Stimulated activated CD4-positive, alpha-beta T cell treated with anti-CD3 and anti-CD28 coated beads, TNF-alpha, amount 100 ng/mL, for 24 hours (primary cell): ENCODE measurements at regions not wholly inside any gene's neighbourhood (a gene's known extent, or its start where the extent isn't known, plus 50 kb on each side); places are given as distances from the start of the nearest gene placed in this dataset.
"Not testable (repeated sequence)": the region's sequence is repeated elsewhere in the genome, so short reads cannot be mapped to it uniquely, and the experiment has no call there.

Source experiments
- DNase-seq, 3 experiments: peaks; one replicate each; pipeline ENCODE4 v3.0.0-alpha.2; 2020; ENCODE audit warnings: low read depth in 3 of 3

GRCh38 chr1:198970916-198971315 lies 332.1 kb downstream of the PTPRC start:
- DNase-seq, result no peak

GRCh38 chr1:198977909-198978308 lies 339.1 kb downstream of the PTPRC start:
- no peak for DNase-seq

GRCh38 chr1:198978523-198978922 lies 339.7 kb downstream of the PTPRC start:
- DNase-seq, result no peak

DNA sequence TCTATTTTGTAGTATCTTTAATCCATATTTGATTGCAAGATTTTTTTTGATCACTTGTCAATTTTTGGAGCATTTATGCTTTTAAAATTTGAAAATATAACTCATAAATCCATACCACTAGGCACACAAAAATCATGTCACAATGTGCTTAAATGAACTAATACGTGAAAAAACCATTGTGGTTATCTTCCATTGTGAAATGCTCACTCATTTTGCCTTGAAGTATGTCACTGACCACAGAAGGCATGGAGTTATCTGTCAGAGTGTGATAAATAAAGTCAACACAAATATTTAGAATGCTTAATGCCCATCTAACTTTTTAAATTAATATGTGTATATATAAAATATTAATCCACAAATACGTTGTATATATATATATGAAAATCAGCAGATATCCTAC lies 347.2 kb downstream of the PTPRC start:
- no peak for DNase-seq

GRCh38 chr1:198986442-198986841 lies 347.6 kb downstream of the PTPRC start:
- DNase-seq, result no peak

DNA sequence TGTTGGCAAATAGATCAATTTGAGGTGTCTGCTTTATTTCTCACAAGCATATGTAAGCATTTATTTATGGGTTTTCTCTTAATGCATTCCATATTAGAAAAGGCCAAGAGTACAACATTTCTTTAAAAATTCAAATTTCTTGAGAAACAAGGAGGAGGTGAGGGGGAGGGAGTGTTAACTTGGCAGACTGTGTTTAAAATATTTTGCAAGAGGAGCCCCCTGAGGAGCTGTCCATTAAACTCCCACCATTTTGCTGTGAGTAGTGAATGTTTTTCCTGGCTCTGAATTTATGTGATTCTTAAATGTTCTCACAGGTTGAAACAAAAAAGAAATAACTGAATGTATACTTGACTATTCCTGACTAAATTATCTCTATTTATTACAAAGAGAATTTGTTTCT lies 363.8 kb downstream of the PTPRC start:
- no peak for DNase-seq

- no peak for DNase-seq
These were observed 368.6 kb downstream of the PTPRC start for GRCh38 chr1:199007423-199007822.

DNA sequence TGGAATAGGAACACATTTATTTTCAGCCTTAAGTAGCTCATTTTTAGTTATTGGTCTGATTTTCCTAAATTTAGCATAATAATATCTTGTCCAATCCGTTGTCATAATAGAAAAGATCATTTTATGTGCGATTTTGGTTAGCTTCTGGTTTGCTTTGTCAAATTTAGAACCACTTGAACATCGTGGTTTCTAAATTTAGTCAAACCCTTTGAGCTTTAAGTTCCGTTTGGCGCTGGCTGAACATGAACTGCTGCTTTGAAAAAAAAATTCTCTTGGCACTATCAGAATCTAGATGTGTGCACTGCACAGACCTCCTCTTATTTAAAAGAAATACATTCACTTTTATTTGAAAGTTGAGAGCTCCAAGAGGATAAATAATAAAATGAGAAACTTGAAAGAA lies 370.6 kb downstream of the PTPRC start:
- no peak for DNase-seq

DNA sequence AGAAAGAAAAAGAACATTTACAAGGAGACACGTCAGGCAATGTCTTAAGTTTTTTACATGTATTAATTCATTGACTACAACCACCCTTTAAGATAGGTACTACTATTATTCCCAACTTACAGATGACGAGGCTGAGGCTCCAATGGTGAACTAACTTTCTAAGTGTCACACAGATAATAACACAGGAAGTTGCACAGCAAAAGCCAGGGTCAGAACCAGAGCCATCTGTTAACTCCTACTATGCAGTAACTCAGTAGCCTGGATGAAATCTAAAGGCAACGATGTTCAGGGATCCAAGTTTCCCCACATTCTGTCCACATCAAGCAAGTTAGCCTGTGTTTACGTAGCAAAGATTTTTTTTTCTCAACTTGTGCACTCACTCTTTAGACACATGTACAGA lies 371.7 kb downstream of the PTPRC start:
- no peak for DNase-seq

GRCh38 chr1:199010933-199011332 lies 372.1 kb downstream of the PTPRC start:
- no peak for DNase-seq

DNA sequence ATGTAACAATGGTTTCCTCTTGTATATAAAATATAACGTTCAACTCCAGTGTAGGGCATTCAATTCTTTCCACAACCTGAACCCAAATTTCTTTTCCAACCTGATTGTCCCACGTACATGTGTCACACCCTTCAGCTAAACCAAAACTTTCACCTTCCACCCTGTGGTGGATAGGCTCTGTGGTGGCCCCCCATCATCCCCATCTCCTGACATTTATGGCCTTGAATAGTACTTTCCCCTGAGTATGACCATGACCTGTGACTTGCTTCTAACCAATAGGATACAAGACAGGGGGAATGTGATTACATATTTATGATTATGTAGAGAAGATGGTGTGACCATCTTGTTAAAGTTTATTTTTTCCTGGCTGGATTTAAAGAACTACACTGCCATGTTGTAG lies 377.0 kb downstream of the PTPRC start:
- DNase-seq, result no peak

DNA sequence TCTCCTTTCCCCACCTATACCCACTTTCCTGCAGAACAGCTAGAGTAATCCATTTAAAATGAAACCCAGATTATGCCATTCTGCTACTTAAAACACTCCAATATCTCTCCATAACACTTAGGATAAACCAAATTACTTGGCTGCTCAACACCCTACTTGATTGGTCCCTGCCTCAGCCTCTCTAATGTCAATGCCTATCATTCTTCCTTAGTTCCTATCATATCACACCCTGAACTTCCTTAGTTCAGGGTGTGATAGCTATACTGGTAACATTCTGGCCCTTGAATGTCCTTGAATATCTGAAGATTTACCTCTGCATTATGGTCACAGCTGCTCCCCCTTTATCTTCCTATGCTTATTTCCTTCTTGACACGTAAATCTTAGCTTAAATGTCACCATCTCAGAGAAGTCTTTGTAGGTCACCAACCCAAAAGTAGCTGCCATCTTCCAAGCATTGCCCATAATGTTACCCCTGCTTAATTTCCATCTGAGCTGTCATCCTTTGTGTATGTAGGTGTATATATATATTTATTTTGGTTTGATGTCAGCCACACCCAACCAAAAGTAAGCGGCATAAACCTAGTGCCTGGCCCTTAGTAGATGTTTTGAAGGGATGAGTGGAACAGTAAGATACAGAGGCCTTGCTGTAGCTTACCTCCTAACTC lies 379.8 kb downstream of the PTPRC start:
- no peak for DNase-seq

DNA sequence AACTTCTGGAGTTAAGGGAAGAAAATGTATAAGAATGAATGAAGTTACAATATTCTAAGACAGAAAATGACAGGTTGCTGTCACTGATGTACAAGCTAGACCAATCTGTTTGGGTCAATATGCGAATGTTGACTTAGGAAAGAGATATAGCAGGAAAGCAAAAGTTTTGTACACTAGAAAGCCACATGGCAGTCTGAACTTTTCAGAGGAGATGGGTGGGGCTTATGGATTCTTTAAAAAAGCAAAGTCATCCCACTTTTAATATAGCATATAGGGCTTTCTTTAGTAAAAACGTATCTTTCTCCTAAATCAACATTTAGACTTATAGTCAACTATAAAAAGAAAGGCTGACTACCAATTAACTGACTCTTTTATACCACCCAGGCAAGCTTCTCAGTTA lies 381.2 kb downstream of the PTPRC start:
- DNase-seq, result no peak

- DNase-seq, result no peak
These were observed 382.1 kb downstream of the PTPRC start for GRCh38 chr1:199020904-199021303.

DNA sequence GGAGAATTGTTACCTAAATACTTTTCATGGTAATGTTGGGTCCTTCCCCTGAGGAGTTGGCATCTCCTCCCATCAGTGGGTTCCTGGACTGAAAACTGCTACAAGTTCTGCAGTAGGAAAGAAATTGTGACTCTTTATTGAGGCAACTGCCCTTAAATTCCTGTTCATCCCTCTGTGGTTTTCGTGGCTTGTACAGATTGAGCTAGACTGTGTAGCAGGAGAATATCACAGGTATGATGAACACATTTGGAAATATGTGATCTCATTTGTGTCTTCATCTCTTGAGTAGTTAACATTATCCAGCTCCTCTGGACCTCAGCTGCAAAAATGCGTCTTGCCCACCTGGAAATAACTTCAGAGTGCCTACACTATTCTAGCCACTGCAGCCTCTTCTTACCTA lies 390.6 kb downstream of the PTPRC start:
- DNase-seq, result no peak

DNA sequence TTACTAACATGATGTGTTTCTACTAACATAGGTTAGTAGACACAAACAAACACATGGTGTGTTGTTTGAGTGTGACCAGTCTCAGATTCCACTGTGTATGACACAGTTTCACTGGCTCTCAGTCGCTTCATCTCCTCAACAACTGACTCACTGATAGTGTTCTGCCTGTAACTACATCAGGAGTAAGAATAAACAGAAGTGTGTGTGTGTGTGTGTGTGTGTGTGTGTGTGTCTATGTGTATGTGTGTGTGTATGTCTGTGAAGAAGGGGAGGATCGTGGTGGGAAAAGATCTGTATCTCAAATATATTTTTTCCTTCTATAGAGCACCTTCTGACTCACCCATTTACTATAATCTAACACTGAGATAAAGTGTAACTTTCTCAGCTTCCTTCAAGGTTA lies 391.0 kb downstream of the PTPRC start:
- DNase-seq, result no peak

GRCh38 chr1:199030541-199030940 lies 391.7 kb downstream of the PTPRC start:
- not testable (repeated sequence) for DNase-seq

GRCh38 chr1:199031170-199031569 lies 392.3 kb downstream of the PTPRC start:
- not testable (repeated sequence) for DNase-seq

DNA sequence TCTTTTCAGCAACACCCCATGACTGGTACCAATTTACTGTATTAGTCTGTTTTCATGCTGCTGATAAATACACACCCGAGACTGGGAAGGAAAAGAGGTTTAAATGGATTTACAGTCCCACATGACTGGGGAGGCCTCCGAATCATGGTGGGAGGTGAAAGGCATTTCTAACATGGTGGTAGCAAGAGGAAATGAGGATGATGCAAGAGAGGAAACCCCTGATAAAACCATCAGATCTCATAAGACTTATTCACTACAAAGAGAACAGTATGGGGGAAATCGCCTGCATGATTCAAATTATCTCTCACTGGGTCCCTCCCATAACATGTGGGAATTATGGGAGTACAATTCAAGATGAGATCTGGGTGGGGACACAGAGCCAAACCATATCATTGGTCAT lies 393.6 kb downstream of the PTPRC start:
- not testable (repeated sequence) for DNase-seq

DNA sequence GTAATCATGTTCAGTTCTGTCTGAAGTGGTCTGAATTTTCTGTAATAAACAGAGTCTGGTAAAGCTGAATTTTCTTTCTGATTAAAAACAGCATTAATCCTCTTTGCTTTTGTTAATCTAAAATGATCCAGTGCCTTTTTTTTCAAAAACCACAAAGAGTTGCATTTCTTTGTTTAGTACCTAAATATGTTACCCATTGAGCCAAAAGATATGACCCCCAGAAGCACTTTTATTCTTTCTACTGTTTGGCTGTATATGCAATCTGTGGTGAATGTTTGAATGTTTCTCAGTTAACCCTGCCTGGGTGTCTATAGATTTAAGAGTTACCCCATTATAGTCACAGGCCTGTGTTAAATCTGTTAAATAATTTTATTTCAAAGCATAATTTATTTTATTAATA lies 394.8 kb downstream of the PTPRC start:
- no peak for DNase-seq

- no peak for DNase-seq
These were observed 399.3 kb downstream of the PTPRC start for GRCh38 chr1:199038156-199038555.

GRCh38 chr1:199040076-199040905 lies 401.5 kb downstream of the PTPRC start:
- DNase-seq, result no peak

- no peak for DNase-seq
These were observed 402.5 kb downstream of the PTPRC start for GRCh38 chr1:199041173-199041914.
